Parathyroid adenoma (tissue), 2 donors: ENCODE measurements at regions not wholly inside any gene's neighbourhood (a gene's known extent, or its start where the extent isn't known, plus 50 kb on each side); places are given as distances from the start of the nearest gene placed in this dataset.

Experiments
- H2AFZ ChIP-seq: fragments of 300-600 bp; sonication (generic); one replicate; pipeline ENCODE4 v1.7.0; 2017; ENCODE audit warnings: antibody characterized with exemption, mild to moderate bottlenecking
- H3K27ac ChIP-seq: fragments of 300-600 bp; sonication (generic); one replicate; pipeline ENCODE4 v1.7.0; 2017
- H3K27me3 ChIP-seq: fragments of 300-600 bp; sonication (generic); one replicate; pipeline ENCODE4 v1.7.0; 2017; ENCODE audit warnings: low read length; ENCODE audit not compliant: control insufficient read depth, insufficient read depth
- H3K36me3 ChIP-seq: fragments of 300-600 bp; sonication (generic); one replicate; pipeline ENCODE4 v1.7.0; 2017; ENCODE audit warnings: low read length; ENCODE audit not compliant: control insufficient read depth, insufficient read depth
- H3K4me1 ChIP-seq: fragments of 300-600 bp; sonication (generic); one replicate; pipeline ENCODE4 v1.7.0; 2017; ENCODE audit warnings: control low read depth
- H3K4me2 ChIP-seq: fragments of 300-600 bp; sonication (generic); one replicate; pipeline ENCODE4 v1.7.0; 2017; ENCODE audit warnings: low read length
- H3K4me3 ChIP-seq: fragments of 300-600 bp; sonication (generic); one replicate; pipeline ENCODE4 v1.7.0; 2017; ENCODE audit warnings: low read depth, low read length
- H3K79me2 ChIP-seq: fragments of 300-600 bp; sonication (generic); one replicate; pipeline ENCODE4 v1.7.0; 2017; ENCODE audit warnings: control low read depth
- H3K9ac ChIP-seq: fragments of 300-600 bp; sonication (generic); one replicate; pipeline ENCODE4 v1.7.0; 2017; ENCODE audit warnings: mild to moderate bottlenecking
- H3K9me3 ChIP-seq: fragments of 300-600 bp; sonication (generic); one replicate; pipeline ENCODE4 v1.7.0; 2017; ENCODE audit warnings: low read length; ENCODE audit not compliant: control insufficient read depth
- TF ChIP-seq, protein P1 (sequence below): fragments of 300-600 bp; sonication (generic); IDR thresholded peaks from one replicate; pipeline ENCODE4 v1.7.0; 2017; ENCODE audit warnings: antibody characterized with exemption, mild to moderate bottlenecking
- donor health status: primary hyperparathyroidism.

DNA sequence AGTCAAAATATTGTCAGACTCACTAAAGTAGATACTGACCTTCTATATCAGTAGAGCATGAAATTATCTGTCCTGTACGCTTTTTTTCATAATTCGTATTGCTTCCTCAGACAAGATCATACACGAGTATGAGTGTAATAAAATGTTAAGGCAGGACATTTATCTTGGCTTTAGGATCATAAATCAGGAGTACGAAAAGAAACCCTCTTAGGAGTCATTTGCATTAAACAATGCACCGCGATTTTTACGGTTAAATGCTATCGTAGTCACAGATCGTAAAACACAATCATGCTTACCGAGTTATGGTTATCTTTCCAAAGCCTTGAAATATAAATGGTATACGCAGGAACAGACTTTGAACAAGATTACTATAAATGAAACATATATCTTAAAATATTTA lies 510.3 kb upstream of the ROBO1 start:
- Histone ChIP-seq H3K36me3 (no peaks in the 10 kb centered on the region), H3K79me2 (no peaks in the 10 kb centered on the region), H3K9ac (no peak overlapping the region), H3K4me1 (no peaks in the 10 kb centered on the region), H3K27ac (no peak overlapping the region), H3K27me3 (no peaks in the 10 kb centered on the region), H3K4me3 (no peak overlapping the region), H3K9me3 (no peaks in the 10 kb centered on the region), H2AFZ (no peak overlapping the region), H3K4me2 (no peak overlapping the region)
- TF ChIP-seq, protein P1, sequence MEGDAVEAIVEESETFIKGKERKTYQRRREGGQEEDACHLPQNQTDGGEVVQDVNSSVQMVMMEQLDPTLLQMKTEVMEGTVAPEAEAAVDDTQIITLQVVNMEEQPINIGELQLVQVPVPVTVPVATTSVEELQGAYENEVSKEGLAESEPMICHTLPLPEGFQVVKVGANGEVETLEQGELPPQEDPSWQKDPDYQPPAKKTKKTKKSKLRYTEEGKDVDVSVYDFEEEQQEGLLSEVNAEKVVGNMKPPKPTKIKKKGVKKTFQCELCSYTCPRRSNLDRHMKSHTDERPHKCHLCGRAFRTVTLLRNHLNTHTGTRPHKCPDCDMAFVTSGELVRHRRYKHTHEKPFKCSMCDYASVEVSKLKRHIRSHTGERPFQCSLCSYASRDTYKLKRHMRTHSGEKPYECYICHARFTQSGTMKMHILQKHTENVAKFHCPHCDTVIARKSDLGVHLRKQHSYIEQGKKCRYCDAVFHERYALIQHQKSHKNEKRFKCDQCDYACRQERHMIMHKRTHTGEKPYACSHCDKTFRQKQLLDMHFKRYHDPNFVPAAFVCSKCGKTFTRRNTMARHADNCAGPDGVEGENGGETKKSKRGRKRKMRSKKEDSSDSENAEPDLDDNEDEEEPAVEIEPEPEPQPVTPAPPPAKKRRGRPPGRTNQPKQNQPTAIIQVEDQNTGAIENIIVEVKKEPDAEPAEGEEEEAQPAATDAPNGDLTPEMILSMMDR, result no peak

DNA sequence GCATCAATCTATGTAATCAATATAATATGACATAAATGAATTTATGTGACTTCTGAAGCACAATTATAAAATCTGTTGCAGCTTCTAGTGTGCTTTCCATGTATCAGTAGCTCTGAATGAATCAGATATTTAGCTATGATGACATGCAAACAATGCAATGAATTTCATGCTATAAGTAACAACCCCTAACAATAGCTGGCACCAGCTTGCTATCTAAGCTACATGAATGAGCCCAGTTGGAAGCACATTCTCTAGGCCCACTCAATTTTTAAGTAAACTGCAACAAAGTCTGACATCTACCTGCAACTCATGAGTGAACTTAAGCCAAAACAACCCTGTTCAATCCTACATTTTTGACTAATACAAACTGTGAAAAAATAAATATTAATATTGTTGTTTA lies 507.3 kb upstream of the ROBO1 start:
- Histone ChIP-seq H3K9me3 (no peaks in the 10 kb centered on the region), H2AFZ (no peak overlapping the region), H3K27ac (no peak overlapping the region), H3K79me2 (no peaks in the 10 kb centered on the region), H3K36me3 (no peaks in the 10 kb centered on the region), H3K4me1 (no peaks in the 10 kb centered on the region), H3K4me3 (no peak overlapping the region), H3K4me2 (no peak overlapping the region), H3K27me3 (no peaks in the 10 kb centered on the region), H3K9ac (no peak overlapping the region)
- TF ChIP-seq, protein P1, result no peak

DNA sequence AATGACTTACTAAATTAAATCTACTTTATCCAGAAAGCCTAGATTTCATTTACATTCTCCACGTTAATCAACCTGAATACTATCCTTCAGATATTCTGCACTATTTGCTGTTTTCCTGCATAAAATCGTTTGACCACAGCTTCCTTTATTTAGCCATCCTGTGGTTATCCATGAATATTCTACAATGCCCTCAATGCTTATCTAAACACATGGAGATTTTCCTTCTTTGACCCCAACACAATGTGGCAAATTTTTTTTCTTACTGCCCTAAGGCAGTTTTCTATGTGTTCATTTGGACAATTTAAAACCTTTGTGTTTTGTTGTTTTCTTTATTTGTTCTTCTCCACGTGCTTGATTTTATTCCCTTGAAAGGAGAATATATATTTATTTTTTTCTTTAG lies 495.5 kb upstream of the ROBO1 start:
- Histone ChIP-seq H3K4me3 (no peak overlapping the region), H3K9me3 (no peaks in the 10 kb centered on the region), H3K27me3 (no peaks in the 10 kb centered on the region), H3K4me2 (no peak overlapping the region), H3K36me3 (no peaks in the 10 kb centered on the region), H2AFZ (no peak overlapping the region), H3K9ac (no peak overlapping the region), H3K79me2 (no peaks in the 10 kb centered on the region), H3K4me1 (no peaks in the 10 kb centered on the region), H3K27ac (no peak overlapping the region)
- TF ChIP-seq, protein P1, result no peak

DNA sequence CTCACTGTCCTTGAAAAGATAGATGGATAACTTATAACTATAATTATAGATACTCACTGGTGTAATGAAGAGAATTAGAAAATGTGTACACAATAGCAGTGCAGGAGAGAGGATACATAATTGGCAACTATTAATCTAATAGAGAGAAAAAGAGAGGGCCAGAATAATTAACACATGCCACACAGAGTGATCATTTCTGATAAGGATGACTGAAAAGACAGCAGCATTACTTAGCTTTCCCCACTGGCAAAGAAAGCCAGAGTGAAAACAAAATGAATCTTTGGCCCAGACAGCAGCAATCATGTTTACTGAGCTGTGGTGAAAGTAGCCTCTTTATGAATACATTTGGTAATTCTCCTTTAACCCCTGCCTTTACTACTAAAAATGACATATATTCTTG lies 493.3 kb upstream of the ROBO1 start:
- no peak overlapping the region for H3K27ac ChIP-seq
- H3K27me3 ChIP-seq, result no peaks in the 10 kb centered on the region
- H3K4me1 ChIP-seq, result no peaks in the 10 kb centered on the region
- H3K9ac ChIP-seq, result no peak overlapping the region
- no peaks in the 10 kb centered on the region for H3K36me3 ChIP-seq
- no peak overlapping the region for H3K4me3 ChIP-seq
- TF ChIP-seq, protein P1, result no peak
- H2AFZ ChIP-seq, result no peak overlapping the region
- H3K79me2 ChIP-seq, result no peaks in the 10 kb centered on the region
- H3K4me2 ChIP-seq, result no peak overlapping the region
- H3K9me3 ChIP-seq, result no peaks in the 10 kb centered on the region

DNA sequence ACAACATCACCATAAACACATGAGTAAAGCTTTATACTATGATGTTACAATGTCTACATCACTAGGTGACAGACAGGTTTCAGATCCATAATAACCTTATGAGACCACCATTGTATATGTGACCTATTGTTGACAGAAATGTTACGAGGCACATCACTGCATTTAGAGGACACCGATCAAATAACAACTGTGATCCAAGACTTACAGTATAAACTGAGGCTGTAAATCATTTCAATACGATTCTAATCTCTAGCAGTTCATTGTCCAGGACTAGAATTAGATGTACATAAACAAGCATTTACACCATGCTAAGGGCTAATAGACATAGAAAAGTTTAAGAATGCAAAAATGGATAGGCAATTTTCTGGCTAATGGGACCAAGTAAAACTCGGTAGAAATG lies 491.9 kb upstream of the ROBO1 start:
- no peaks in the 10 kb centered on the region for H3K9me3 ChIP-seq

More for the DNA sequence above, 491.9 kb upstream of the ROBO1 start:
- no peak overlapping the region for H3K4me3 ChIP-seq
- no peak overlapping the region for H3K9ac ChIP-seq
- H3K4me2 ChIP-seq, result no peak overlapping the region
- no peaks in the 10 kb centered on the region for H3K79me2 ChIP-seq
- TF ChIP-seq, protein P1, result no peak
- no peak overlapping the region for H3K27ac ChIP-seq
- no peaks in the 10 kb centered on the region for H3K36me3 ChIP-seq
- no peaks in the 10 kb centered on the region for H3K4me1 ChIP-seq
- no peaks in the 10 kb centered on the region for H3K27me3 ChIP-seq
- no peak overlapping the region for H2AFZ ChIP-seq
